A673 (cell line): ENCODE measurements at regions not wholly inside any gene's neighbourhood (a gene's known extent, or its start where the extent isn't known, plus 50 kb on each side); places are given as distances from the start of the nearest gene placed in this dataset.

Experiments
- BruUV-seq: library from RNA; stranded (reverse); fragments of 400-500 nt; replicated peaks from 2 replicates; lab custom pipeline; 2021; lab: Mats Ljungman, UMichigan
- CTCF ChIA-PET: fragments of 300-600 bp; sonication (Branson Sonifier 250); formaldehyde crosslinking; loops from one replicate; lab custom pipeline; 2022; ENCODE audit warnings: antibody characterized with exemption; lab: Charles Lee
- POLR2A ChIA-PET: fragments of 300-600 bp; sonication (Branson Sonifier 250); formaldehyde crosslinking; loops from one replicate; lab custom pipeline; 2022; ENCODE audit warnings: antibody characterized with exemption; ENCODE audit not compliant: low non-redundant PET; lab: Charles Lee
- DNase-seq: peaks from one replicate; pipeline ENCODE4 v3.0.0-alpha.2; 2015; ENCODE audit warnings: low spot score
- H3K27ac ChIP-seq: fragments of 200-600 bp; sonication (generic); 2 replicates; pipeline ENCODE4 v1.5.1; 2016; ENCODE audit warnings: mixed run types, low read depth, mild to moderate bottlenecking, mixed read lengths, antibody characterized with exemption, low read length; ENCODE audit not compliant: poor library complexity, severe bottlenecking
- H3K27me3 ChIP-seq: fragments of 200-600 bp; sonication (generic); replicated peaks from 2 replicates; pipeline ENCODE4 v1.6.1; 2017; ENCODE audit warnings: mixed run types, low read depth, mild to moderate bottlenecking, mixed read lengths, antibody characterized with exemption, low read length; ENCODE audit not compliant: insufficient read depth, poor library complexity
- H3K36me3 ChIP-seq: fragments of 200-600 bp; sonication (generic); 2 replicates; pipeline ENCODE4 v1.6.1; 2016; ENCODE audit warnings: mixed run types, mild to moderate bottlenecking, mixed read lengths, antibody characterized with exemption, low read length; ENCODE audit not compliant: insufficient read depth, poor library complexity, severe bottlenecking
- H3K4me1 ChIP-seq: fragments of 200-600 bp; sonication (generic); 2 replicates; pipeline ENCODE4 v1.6.1; 2017; ENCODE audit warnings: mixed run types, mild to moderate bottlenecking, mixed read lengths, antibody characterized with exemption, low read length; ENCODE audit not compliant: insufficient read depth, poor library complexity, severe bottlenecking
- H3K4me3 ChIP-seq: fragments of 200-600 bp; sonication (generic); 2 replicates; pipeline ENCODE4 v1.5.1; 2016; ENCODE audit warnings: low read depth, mixed run types, mild to moderate bottlenecking, mixed read lengths, low read length; ENCODE audit not compliant: poor library complexity, severe bottlenecking
- H3K9me3 ChIP-seq: fragments of 200-600 bp; sonication (generic); 2 replicates; pipeline ENCODE4 v1.6.1; 2016; ENCODE audit warnings: mixed run types, low read depth, mild to moderate bottlenecking, mixed read lengths, antibody characterized with exemption, low read length; ENCODE audit not compliant: poor library complexity, severe bottlenecking
- CTCF ChIP-seq: fragments of 300-800, 200-600 bp; sonication (generic); conservative IDR thresholded peaks from 2 replicates; pipeline ENCODE4 v1.5.1; 2017; ENCODE audit warnings: low read depth, mild to moderate bottlenecking, antibody characterized with exemption, low read length, moderate library complexity, mixed read lengths
- EZH2 ChIP-seq: fragments of 200-600 bp; sonication (generic); IDR thresholded peaks from 2 replicates; pipeline ENCODE4 v1.6.1; 2017; ENCODE audit warnings: borderline replicate concordance, low read depth, mild to moderate bottlenecking, mixed read lengths, antibody characterized with exemption, low read length; ENCODE audit not compliant: poor library complexity, severe bottlenecking
- intact Hi-C: fragments of 100-400 bp; cut with micrococcal nuclease; formaldehyde crosslinking; loops from one replicate; pipeline ENCODE4 v1.10.0; 2022; ENCODE audit not compliant: unreplicated experiment

DNA sequence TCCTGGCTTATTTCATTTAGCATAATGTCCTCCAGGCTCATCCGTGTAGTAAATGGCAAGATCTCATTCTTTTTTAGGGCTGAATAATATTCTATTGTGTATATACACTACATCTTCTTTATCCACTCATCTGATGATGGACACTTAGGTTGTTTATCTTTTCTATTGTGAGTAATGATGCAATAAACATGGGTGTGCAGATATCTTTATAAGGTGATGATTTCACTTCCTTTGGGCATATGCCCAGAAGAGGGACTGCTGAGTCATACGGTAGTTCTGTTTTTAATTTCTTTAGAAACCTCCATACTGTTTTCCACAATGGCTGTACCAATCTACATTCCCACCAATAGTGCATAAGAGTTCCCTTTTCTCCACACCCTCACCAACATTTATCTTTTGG, 317.6 kb upstream of the CNKSR2 start:
- BruUV-seq = no TSS peak
- Histone ChIP-seq H3K9me3 (peaks cover 18% of the 10 kb centered on the region), H3K36me3 (no peaks in the 10 kb centered on the region), H3K4me1 (no peaks in the 10 kb centered on the region), H3K27me3 (no peaks in the 10 kb centered on the region), H3K4me3 (no peak overlapping the region), H3K27ac (no peak overlapping the region)
- TF ChIP-seq CTCF = no peak
- TF ChIP-seq EZH2 = no peak
- ChIA-PET CTCF (no interaction called here), POLR2A (no interaction called here)
- DNase-seq = no peak
- intact Hi-C loops = no loop called here

DNA sequence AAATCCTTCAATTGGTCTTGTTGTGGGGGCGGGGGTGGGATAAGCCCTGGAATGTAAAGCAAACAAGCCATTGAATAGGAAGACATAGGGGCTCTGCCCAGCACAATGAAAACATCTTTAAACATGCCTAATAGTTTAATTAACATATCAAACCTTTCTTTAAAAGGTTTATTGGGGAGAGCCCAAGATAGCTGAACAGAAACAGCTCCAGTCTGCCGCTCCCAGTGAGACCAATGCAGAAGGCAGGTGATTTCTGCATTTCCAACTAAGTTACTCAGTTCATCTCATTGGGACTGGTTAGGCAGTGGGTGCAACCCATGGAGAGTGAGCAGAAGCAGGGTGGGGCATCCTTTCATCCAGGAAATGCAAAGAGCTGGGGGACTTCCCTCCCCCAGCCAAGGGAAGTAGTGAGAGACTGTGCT, 327.2 kb upstream of the CNKSR2 start:
- Histone ChIP-seq H3K36me3 (no peaks in the 10 kb centered on the region), H3K27ac (no peak overlapping the region), H3K4me3 (no peak overlapping the region), H3K9me3 (no peaks in the 10 kb centered on the region), H3K27me3 (no peaks in the 10 kb centered on the region), H3K4me1 (no peaks in the 10 kb centered on the region)
- no TSS peak for BruUV-seq
- TF ChIP-seq CTCF = no peak
- TF ChIP-seq EZH2 = no peak
- DNase-seq = no peak
- CTCF ChIA-PET = no interaction called here
- POLR2A ChIA-PET = no interaction called here
- intact Hi-C loops = no loop called here

DNA sequence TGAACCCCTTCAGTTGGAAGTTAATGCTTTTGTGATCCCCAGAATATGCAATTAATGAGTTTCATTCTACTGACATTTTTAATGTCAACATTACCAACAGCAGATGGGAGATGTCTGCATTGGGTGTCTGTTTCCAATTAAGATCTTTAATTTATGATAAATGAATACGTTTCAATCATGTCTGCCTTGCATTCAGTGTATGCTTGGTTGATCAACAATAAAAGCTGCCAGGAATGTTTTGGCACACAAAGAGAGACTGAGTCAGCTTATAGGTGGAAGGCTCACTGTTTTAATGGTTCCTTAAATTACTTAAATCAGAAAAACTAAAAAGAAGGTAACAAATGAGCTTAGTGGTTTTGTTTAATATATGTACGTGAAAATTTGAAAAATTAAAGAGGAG, 359.9 kb upstream of the CNKSR2 start:
- CTCF ChIA-PET = no interaction called here

More for the DNA sequence above, 359.9 kb upstream of the CNKSR2 start:
- TF ChIP-seq EZH2 (no peak), CTCF (no peak)
- intact Hi-C loops = no loop called here
- H3K4me3 ChIP-seq = no peak overlapping the region
- H3K27me3 ChIP-seq = no peaks in the 10 kb centered on the region
- no peaks in the 10 kb centered on the region for H3K4me1 ChIP-seq
- POLR2A ChIA-PET = no interaction called here
- DNase-seq = no peak
- H3K36me3 ChIP-seq = no peaks in the 10 kb centered on the region
- no peak overlapping the region for H3K27ac ChIP-seq
- peaks cover 10% of the 10 kb centered on the region for H3K9me3 ChIP-seq
- BruUV-seq = no TSS peak
